ENCODE measurements at regions not wholly inside any gene's neighbourhood (a gene's known extent, or its start where the extent isn't known, plus 50 kb on each side); places are given as distances from the start of the nearest gene placed in this dataset.
"Not testable (repeated sequence)": the region's sequence is repeated elsewhere in the genome, so short reads cannot be mapped to it uniquely, and the experiment has no call there.

DNA sequence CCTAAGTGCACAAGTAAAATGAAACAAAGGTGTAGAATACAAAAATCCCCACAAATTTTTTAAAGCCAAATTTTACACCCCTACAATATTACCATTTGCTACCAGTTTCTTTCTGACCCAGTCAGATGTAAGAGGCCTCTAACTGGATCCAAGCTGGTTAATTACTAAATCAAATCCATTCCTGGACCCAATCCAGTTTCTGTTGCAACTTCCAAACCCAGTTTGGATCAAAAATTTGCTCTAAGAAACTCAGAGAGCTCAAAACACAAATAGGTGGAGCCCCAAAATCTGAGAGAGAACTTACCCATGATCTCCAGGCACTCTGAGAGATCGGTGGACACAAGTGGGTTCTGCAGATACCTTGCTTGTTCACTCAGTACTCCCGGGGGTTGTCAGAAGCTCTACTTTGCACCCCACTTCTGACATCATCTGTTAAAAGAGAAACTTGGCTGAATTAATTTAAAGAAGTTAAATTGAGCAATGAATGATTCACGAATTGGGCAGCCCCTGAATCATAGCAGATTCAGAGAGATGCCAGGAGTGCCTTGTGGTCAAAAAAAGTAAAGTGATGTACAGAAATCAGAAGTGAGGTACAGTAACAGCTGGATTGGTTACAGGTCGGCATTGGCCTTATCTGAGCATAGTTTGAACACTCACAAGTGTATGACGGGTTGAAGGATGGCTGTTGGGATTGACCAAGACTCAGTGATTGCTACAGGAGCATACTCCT, 448.0 kb downstream of the KCNT2 start:
- DNase-seq (ENCODE audit: low read depth in 2 of 2, low spot score in 1 of 2): no peak

DNA sequence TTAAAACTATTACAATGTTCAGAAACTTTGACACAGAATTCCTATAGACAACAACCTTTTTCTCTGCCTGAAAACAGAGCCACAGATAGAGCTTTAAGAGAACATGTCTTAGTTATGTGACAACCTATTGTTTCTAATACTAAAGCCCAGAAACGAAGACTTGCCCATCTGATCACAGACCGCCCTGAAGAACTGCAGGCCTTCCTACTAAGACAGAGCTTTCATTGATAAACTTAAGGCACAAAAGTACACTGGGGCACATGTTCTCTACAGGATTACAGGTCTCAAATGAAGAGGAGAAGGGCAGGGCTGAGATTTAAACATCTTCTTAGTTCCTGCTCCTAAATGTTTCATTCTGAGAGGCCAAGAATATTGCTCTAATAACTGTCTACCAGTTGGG, 452.7 kb downstream of the KCNT2 start:
- DNase-seq (ENCODE audit: low read depth in 2 of 2, low spot score in 1 of 2): no peak

- no peak for DNase-seq (ENCODE audit: low read depth in 2 of 2, low spot score in 1 of 2)
These were observed 455.3 kb downstream of the KCNT2 start for GRCh38 chr1:196152975-196153374.

DNA sequence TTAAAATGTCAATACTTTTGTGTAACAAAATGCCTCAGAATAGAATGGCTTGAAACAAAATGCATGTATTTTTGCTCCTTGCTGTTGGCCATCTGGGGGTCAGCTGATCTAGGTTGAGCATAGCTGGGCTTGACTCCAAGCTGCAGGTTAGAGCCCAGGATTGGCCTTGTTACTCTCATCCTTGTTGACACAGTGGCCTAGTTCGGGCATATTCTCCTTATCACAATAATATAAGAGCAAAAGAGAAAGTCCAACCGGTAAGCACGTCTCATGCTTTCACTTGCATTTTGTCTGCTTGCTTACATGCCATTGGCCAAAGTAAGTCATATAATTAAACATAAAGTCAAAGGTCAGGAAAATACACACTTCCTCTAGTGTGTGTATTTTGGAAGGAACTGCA, 456.2 kb downstream of the KCNT2 start:
- DNase-seq (ENCODE audit: low read depth in 2 of 2, low spot score in 1 of 2): no peak

- no peak for DNase-seq (ENCODE audit: low read depth in 2 of 2, low spot score in 1 of 2)
These were observed 459.8 kb downstream of the KCNT2 start for GRCh38 chr1:196148367-196148970.

- no peak for DNase-seq (ENCODE audit: low read depth in 2 of 2, low spot score in 1 of 2)
These were observed 460.7 kb downstream of the KCNT2 start for GRCh38 chr1:196147530-196147929.

- not testable (repeated sequence) for DNase-seq (ENCODE audit: low read depth in 2 of 2, low spot score in 1 of 2)
These were observed 463.1 kb downstream of the KCNT2 start for GRCh38 chr1:196145151-196145550.

DNA sequence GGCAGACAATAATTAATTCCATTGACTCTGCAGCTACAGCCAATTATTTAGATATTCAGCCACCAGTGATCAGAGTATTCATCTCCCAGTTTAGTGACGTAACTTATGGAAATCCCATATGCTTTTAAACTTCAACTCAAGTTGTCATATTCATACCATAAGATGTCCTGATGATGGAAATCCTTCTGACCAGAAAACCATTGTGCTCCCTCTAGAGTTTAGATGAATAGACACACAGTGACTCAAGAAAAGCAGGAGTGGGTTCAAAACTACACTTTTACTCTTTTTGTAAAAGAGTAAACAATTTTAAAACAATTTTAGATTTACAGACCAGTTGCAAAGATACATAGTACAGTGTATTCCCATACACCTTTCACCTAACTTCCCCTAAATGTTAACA, 463.7 kb downstream of the KCNT2 start:
- no peak for DNase-seq (ENCODE audit: low read depth in 2 of 2, low spot score in 1 of 2)

DNA sequence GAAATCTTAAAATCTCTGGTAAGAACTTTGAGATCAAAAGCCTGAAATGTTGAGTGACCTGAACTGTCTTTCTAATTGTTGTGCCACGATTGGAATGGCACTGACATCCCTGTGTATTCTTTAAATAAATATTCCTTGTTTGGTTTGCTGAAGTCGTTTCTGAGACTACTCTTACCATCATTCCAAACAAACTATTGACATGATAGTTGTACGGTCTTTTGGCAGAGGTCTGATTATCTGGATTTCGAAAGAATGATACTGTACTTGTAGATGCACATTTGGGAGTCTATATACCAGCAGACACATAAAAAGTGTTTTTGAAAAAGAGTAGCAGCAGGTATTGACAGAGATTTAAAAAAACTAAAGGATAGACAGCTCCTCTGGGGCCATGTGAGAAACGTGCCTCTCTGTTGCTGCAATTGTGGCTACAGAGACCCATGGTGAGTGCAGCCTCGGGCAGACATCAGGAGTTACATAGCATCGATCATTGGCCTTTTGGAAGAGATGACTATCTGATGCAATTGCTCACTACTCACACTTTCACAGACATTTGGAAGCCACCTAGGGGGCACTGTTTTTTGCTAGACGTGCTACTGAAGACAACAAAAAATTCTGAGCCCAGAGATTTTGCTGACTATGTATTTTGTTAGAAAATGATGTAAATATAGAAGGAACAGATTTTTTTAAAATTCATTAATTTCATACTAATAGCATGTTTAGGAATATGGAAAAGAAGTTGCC, 464.5 kb downstream of the KCNT2 start:
- DNase-seq (ENCODE audit: low read depth in 2 of 2, low spot score in 1 of 2): no peak

DNA sequence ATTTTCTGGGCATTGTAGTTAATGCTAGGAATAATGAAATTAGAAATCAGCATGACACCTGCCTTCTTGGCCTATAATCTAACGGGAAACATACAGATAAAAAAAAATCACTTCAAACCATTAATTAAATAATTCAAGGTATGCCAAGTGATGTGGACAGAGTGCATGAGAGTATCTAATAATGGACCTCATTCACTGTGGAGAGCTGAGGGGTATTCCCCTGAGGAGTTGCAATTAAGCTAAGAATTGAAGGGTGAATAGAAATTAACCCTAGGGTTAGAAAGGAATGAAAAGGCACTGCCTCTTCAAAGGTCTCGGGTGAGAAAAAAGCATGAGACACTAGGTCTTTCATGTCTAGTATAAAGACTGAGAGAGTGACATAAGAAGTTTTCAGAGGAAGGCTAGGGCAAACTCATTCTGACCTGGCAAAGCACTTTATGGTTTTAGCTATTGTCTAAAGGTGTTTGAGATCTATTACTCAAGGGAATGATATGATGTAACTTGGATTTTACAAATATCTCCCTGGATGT, 466.1 kb downstream of the KCNT2 start:
- DNase-seq (ENCODE audit: low read depth in 2 of 2, low spot score in 1 of 2): no peak

DNA sequence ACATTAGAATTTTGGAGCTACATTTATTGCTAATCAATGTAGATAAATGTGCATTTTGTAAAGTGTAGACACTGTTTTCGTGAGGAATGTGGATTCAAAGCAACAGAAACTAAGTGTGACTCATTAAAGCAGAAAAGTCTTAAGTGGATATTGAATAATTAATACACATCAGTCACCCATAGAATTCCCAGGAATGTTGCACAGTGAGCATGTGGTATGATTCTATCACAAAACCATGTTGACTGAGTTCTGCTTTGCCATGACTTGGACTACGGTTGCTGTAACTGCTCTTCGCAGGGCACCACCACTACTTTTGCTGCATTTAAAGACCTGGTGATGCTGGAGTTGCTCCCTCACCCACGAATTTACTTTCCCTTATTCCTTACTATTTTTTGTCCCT, 471.8 kb downstream of the KCNT2 start:
- no peak for DNase-seq (ENCODE audit: low read depth in 2 of 2, low spot score in 1 of 2)

GRCh38 chr1:196131691-196132090, 476.5 kb downstream of the KCNT2 start:
- DNase-seq (ENCODE audit: low read depth in 2 of 2, low spot score in 1 of 2): no peak

- DNase-seq (ENCODE audit: low read depth in 2 of 2, low spot score in 1 of 2): no peak
These were observed 479.4 kb downstream of the KCNT2 start for GRCh38 chr1:196128835-196129234.

DNA sequence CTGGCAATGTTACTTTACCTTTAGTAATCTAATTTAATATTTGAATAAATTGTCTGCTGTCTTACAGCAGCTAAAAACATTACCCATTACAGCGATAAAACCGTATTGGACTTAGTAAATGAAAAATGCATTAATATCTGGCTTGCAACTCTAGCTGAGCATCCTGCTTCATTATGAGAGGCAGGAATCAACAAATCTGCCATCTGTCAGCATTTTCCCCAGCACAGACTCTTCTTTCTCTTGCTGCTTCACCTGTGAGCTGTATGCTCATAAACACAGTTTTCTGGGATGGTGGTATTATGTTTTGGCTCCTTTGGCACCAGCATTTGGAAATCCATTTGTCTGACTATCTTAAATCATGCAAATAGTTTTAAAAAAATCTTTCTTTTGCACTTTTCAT, 487.1 kb downstream of the KCNT2 start:
- DNase-seq (ENCODE audit: low read depth in 2 of 2, low spot score in 1 of 2): no peak

- DNase-seq (ENCODE audit: low read depth in 2 of 2, low spot score in 1 of 2): no peak
These were observed 492.6 kb downstream of the KCNT2 start for GRCh38 chr1:196115646-196116045.

GRCh38 chr1:196114193-196114592, 494.0 kb downstream of the KCNT2 start:
- no peak for DNase-seq (ENCODE audit: low read depth in 2 of 2, low spot score in 1 of 2)

GRCh38 chr1:196108990-196109389, 499.2 kb downstream of the KCNT2 start:
- not testable (repeated sequence) for DNase-seq (ENCODE audit: low read depth in 2 of 2, low spot score in 1 of 2)

DNA sequence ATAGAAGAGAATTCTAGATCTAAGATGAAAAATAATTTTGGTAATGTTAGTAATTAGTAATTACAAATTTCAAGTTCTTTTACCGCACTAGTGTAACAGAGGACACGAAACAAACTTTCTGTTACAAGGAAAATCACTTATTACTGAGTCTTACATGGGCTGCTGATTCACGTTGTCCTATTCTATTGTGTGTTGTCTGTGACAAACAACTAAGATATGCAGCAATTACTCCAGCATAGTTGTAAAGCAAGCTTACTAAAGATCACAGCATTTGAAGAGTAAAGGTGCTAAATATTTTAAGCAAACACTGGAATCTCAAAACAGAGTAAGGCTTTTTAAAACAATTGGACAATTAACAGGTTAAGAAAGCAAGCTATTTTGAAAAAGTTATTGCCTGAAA, 502.3 kb downstream of the KCNT2 start:
- no peak for DNase-seq (ENCODE audit: low read depth in 2 of 2, low spot score in 1 of 2)

GRCh38 chr1:196102826-196103225, 505.4 kb downstream of the KCNT2 start:
- DNase-seq (ENCODE audit: low read depth in 2 of 2, low spot score in 1 of 2): no peak

GRCh38 chr1:196098000-196098399, 510.2 kb downstream of the KCNT2 start:
- DNase-seq (ENCODE audit: low read depth in 2 of 2, low spot score in 1 of 2): no peak

- DNase-seq (ENCODE audit: low read depth in 2 of 2, low spot score in 1 of 2): no peak
These were observed 513.4 kb downstream of the KCNT2 start for GRCh38 chr1:196094821-196095220.
